Smooth muscle cell (in vitro differentiated cells): ENCODE measurements at regions not wholly inside any gene's neighbourhood (a gene's known extent, or its start where the extent isn't known, plus 50 kb on each side); places are given as distances from the start of the nearest gene placed in this dataset.

ENCODE experiments used
- DNase-seq: peaks from one replicate; lab custom pipeline; 2025; ENCODE audit not compliant: unreplicated experiment; lab: John Stamatoyannopoulos, UW
- H2AFZ ChIP-seq: fragments of 200-600 bp; sonication (generic); 2 replicates; pipeline ENCODE4 v1.6.0; 2016; ENCODE audit warnings: antibody characterized with exemption, low read depth, mild to moderate bottlenecking
- H3F3A ChIP-seq: fragments of 200-600 bp; sonication (generic); 2 replicates; pipeline ENCODE4 v1.6.0; 2017; ENCODE audit warnings: antibody characterized with exemption, low read depth
- H3K27ac ChIP-seq: fragments of 200-600 bp; sonication (generic); 2 replicates; pipeline ENCODE4 v1.5.1; 2016; ENCODE audit warnings: low read depth, mild to moderate bottlenecking
- H3K27me3 ChIP-seq: fragments of 200-600 bp; sonication (generic); 2 replicates; pipeline ENCODE4 v1.6.1; 2016; ENCODE audit warnings: low read depth, mild to moderate bottlenecking
- H3K36me3 ChIP-seq: fragments of 200-600 bp; sonication (generic); 2 replicates; pipeline ENCODE4 v1.5.1; 2016; ENCODE audit warnings: low read depth
- H3K4me1 ChIP-seq: fragments of 200-600 bp; sonication (generic); 2 replicates; pipeline ENCODE4 v1.5.1; 2016; ENCODE audit warnings: low read depth
- H3K4me2 ChIP-seq: fragments of 200-600 bp; sonication (generic); 2 replicates; pipeline ENCODE4 v1.6.0; 2016; ENCODE audit warnings: mild to moderate bottlenecking
- H3K4me3 ChIP-seq: fragments of 200-600 bp; sonication (generic); 2 replicates; pipeline ENCODE4 v1.5.1; 2016; ENCODE audit warnings: mild to moderate bottlenecking
- H3K79me2 ChIP-seq: fragments of 200-600 bp; sonication (generic); 2 replicates; pipeline ENCODE4 v1.6.0; 2016; ENCODE audit warnings: low read depth, mild to moderate bottlenecking
- H3K9ac ChIP-seq: fragments of 200-600 bp; sonication (generic); 2 replicates; pipeline ENCODE4 v1.6.0; 2016; ENCODE audit warnings: low read depth
- H3K9me3 ChIP-seq: fragments of 200-600 bp; sonication (generic); replicated peaks from 2 replicates; pipeline ENCODE4 v1.5.1; 2016; ENCODE audit warnings: low read depth
- H4K20me1 ChIP-seq: fragments of 200-600 bp; sonication (generic); 2 replicates; pipeline ENCODE4 v1.6.0; 2016; ENCODE audit warnings: low read depth
- CTCF ChIP-seq: fragments of 200-600 bp; sonication (generic); IDR thresholded peaks from 2 replicates; pipeline ENCODE4 v1.5.1; 2017; ENCODE audit warnings: borderline replicate concordance, mild to moderate bottlenecking, antibody characterized with exemption; ENCODE audit not compliant: insufficient read depth, poor library complexity, severe bottlenecking
- WGBS: methylation state at CpG from one replicate; pipeline ENCODE4 v1.1.7; 2016; ENCODE audit warnings: low lambda C conversion rate; 5-methylcytosine and 5-hydroxymethylcytosine counted together

- no peak for DNase-seq
- Histone ChIP-seq H3K27me3 (no peaks in the 10 kb centered on the region), H3K79me2 (no peaks in the 10 kb centered on the region), H2AFZ (no peak overlapping the region), H3K4me2 (no peak overlapping the region), H3K4me3 (no peak overlapping the region), H3K27ac (no peak overlapping the region), H3K9ac (no peak overlapping the region), H3K9me3 (no peaks in the 10 kb centered on the region), H4K20me1 (no peaks in the 10 kb centered on the region), H3K36me3 (no peaks in the 10 kb centered on the region), H3F3A (no peaks in the 10 kb centered on the region), H3K4me1 (no peaks in the 10 kb centered on the region)
- WGBS: 91% methylated on average over 3 of the region's 3 CpGs
- no peak for TF ChIP-seq CTCF
These were observed 136.1 kb upstream of the FRMD6 start for GRCh38 chr14:51515611-51516010.

GRCh38 chr14:51516706-51517395 is 134.9 kb upstream of the FRMD6 start:
- DNase-seq: no peak
- H3F3A ChIP-seq: no peaks in the 10 kb centered on the region
- no peak overlapping the region for H3K4me2 ChIP-seq
- H2AFZ ChIP-seq: no peak overlapping the region
- no peaks in the 10 kb centered on the region for H3K36me3 ChIP-seq
- TF ChIP-seq CTCF: no peak
- H3K79me2 ChIP-seq: no peaks in the 10 kb centered on the region
- no peaks in the 10 kb centered on the region for H3K9me3 ChIP-seq
- no peak overlapping the region for H3K4me3 ChIP-seq
- H3K27me3 ChIP-seq: no peaks in the 10 kb centered on the region
- H3K4me1 ChIP-seq: peaks cover 6% of the 10 kb centered on the region
- no peaks in the 10 kb centered on the region for H4K20me1 ChIP-seq
- WGBS: 90% methylated on average over 4 of the region's 4 CpGs
- H3K9ac ChIP-seq: no peak overlapping the region
- H3K27ac ChIP-seq: no peak overlapping the region

- no peak overlapping the region for H3K9ac ChIP-seq
- DNase-seq: no peak
- no peaks in the 10 kb centered on the region for H3K79me2 ChIP-seq
- WGBS: 84% methylated on average over 3 of the region's 3 CpGs
- no peaks in the 10 kb centered on the region for H3K36me3 ChIP-seq
- no peak overlapping the region for H3K4me2 ChIP-seq
- no peak overlapping the region for H3K4me3 ChIP-seq
- TF ChIP-seq CTCF: no peak
- H3F3A ChIP-seq: peaks cover 5% of the 10 kb centered on the region
- H3K9me3 ChIP-seq: no peaks in the 10 kb centered on the region
- no peak overlapping the region for H3K27ac ChIP-seq
- H3K4me1 ChIP-seq: peaks cover 6% of the 10 kb centered on the region
- no peaks in the 10 kb centered on the region for H4K20me1 ChIP-seq
- H2AFZ ChIP-seq: no peak overlapping the region
- H3K27me3 ChIP-seq: no peaks in the 10 kb centered on the region
These were observed 133.4 kb upstream of the FRMD6 start for GRCh38 chr14:51518280-51518679.

- 90% methylated on average over 2 of the region's 2 CpGs for WGBS
- TF ChIP-seq CTCF: no peak
These were observed 133.0 kb upstream of the FRMD6 start for GRCh38 chr14:51518711-51519110.

More at GRCh38 chr14:51518711-51519110, 133.0 kb upstream of the FRMD6 start:
- Histone ChIP-seq H2AFZ (no peak overlapping the region), H3K9me3 (no peaks in the 10 kb centered on the region), H3K4me3 (no peak overlapping the region), H3K27ac (no peak overlapping the region), H3K4me1 (peaks cover 6% of the 10 kb centered on the region), H3K79me2 (no peaks in the 10 kb centered on the region), H4K20me1 (no peaks in the 10 kb centered on the region), H3K4me2 (no peak overlapping the region), H3K9ac (no peak overlapping the region), H3F3A (peaks cover 5% of the 10 kb centered on the region), H3K27me3 (no peaks in the 10 kb centered on the region), H3K36me3 (no peaks in the 10 kb centered on the region)
- no peak for DNase-seq
